GM19043 (cell line): ENCODE measurements at regions not wholly inside any gene's neighbourhood (a gene's known extent, or its start where the extent isn't known, plus 50 kb on each side); places are given as distances from the start of the nearest gene placed in this dataset.
"Not testable (repeated sequence)": the region's sequence is repeated elsewhere in the genome, so short reads cannot be mapped to it uniquely, and the experiment has no call there.

ENCODE experiments used
- ATAC-seq: cut with Tn5 transposase; IDR thresholded peaks from one replicate; pipeline ENCODE4 v1.9.1; 2021; ENCODE audit warnings: low read depth; ENCODE audit not compliant: unreplicated experiment

DNA sequence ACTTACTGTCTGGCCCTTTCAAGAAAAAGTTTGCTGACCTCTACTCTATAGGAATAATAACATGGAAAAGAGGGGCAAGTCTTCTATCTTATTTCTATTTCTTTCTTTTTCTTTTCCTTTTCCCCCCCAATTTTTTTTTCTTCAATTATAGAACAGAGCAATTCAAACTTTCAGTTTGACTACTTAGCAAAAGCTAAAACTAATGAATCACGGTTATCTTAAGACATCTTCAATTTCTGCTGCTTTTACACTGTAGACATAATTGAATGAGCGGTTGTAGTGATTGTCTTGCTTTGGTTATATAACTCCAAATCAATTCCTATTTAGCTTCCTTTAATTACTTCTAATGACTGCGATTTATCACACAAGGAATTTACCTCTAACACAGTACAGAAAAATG, 74.3 kb upstream of the P2RY1 start:
- no peak for ATAC-seq

GRCh38 chr3:152768478-152768877, 66.5 kb upstream of the P2RY1 start:
- ATAC-seq = no peak

GRCh38 chr3:152769523-152769922, 65.4 kb upstream of the P2RY1 start:
- no peak for ATAC-seq

DNA sequence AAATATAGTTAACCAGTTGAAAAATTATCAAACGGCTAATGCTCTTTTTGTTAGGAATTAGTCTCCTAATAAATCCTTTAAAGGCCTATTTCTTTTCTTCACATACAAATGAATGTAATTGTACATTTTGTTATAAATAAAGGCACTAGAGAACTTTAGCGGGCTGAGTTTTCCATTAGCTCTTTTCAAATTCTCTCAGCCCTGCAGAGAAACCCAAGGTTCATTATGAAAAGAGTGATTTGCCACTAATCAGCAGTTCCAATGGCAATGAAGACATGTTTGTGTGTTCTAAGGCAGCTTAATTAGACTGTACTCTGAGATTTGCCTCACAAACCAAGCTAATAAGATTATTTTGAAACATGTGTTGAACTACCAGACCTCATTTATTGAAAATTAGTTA, 64.6 kb upstream of the P2RY1 start:
- ATAC-seq = no peak

DNA sequence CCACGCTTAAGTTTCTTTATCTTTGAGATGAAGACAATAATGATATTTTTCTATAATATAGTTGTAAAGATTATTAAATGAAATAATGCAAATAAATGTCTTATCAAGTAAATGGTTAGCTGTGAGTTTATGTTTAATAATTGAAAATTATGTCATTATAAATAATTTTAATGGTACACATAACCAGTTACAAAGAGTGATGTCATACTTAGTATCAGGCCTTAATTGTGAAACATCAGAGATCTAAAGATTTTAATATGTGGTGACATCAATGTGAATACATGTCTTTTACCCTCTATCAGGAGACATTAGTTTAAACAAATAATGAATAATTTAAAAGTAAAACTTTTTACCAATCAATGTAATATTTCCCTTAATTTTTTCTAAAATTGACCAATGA, 63.8 kb upstream of the P2RY1 start:
- no peak for ATAC-seq

- no peak for ATAC-seq
Measured at GRCh38 chr3:152772674-152773225, 62.2 kb upstream of the P2RY1 start.

- ATAC-seq = no peak
Measured at GRCh38 chr3:152773633-152774032, 61.3 kb upstream of the P2RY1 start.

DNA sequence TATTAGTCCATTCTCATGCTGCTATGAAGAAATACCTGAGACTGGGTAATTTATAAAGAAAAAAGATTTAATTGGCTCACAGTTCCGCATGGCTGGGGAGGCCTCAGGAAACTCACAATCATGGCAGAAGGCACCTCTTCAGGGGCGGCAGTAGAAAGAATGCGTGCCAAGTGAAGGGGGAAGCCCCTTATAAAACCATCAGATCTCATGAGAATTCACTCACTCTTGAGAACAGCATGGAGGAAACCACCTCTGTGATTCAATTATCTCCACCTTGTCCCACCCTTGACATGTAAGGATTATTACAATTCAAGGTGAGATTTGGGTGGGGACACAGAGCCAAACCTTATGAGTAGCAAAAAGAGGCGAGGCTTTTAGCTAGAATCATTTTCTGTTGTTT, 60.7 kb upstream of the P2RY1 start:
- ATAC-seq = not testable (repeated sequence)

- no peak for ATAC-seq
Measured at GRCh38 chr3:152778022-152778421, 56.9 kb upstream of the P2RY1 start.

DNA sequence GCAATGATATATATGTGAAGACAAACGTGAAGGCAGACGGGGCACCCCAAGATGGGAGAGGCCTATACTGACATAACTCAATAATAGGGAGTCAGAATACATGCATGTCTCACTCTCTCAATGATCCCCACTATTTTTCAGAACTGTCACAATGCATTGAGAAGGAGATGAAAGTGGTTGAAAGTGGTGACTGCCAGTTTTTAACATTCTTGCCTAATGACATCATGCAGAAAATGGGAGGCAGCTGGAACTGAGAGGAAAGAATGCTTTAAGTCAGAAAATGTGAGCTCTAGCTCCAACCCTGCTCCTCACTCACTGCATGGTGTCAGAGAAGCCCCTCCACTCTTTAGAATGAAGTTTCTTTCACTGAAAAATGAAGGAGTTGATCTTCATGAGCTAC, 55.3 kb upstream of the P2RY1 start:
- ATAC-seq = no peak

GRCh38 chr3:152780553-152780952, 54.4 kb upstream of the P2RY1 start:
- no peak for ATAC-seq

DNA sequence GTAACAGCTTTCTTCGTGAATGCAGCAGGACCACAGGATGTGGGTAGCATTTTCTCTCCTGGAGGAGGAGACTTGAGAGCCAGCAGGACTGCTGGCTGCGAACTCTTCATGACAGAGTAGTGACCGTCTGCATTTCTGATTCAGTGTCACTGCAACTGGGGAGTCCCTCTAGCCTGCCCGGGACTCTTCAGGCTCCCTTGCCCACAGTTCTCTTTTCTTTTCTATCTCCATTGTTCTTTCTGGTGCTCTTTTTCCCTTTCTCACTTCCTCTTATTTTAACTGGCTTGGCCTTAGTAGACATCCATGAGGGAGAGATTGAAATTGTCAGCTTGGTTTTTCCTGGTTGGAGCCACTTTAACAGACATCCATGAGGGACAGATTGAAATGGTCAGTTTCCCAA, 49.9 kb upstream of the P2RY1 start:
- ATAC-seq = no peak
